ENCODE measurements at regions not wholly inside any gene's neighbourhood (a gene's known extent, or its start where the extent isn't known, plus 50 kb on each side); places are given as distances from the start of the nearest gene placed in this dataset.
A peak's percentile ranks its signal among the peaks of the same experiment; 100 is the strongest.
"Not testable (repeated sequence)": the region's sequence is repeated elsewhere in the genome, so short reads cannot be mapped to it uniquely, and the experiment has no call there.

- TF ChIP-seq POLR2AphosphoS5 (IDR thresholded peaks at IDR 0.05; ENCODE audit: low read depth, low read length) (no peak), POLR2A (IDR thresholded peaks at IDR 0.05; ENCODE audit: low read depth, low read length) (no peak), TAF1 (IDR thresholded peaks at IDR 0.05; ENCODE audit: borderline replicate concordance, low read depth, low read length) (no peak)
- no peak for DNase-seq (ENCODE audit: insufficient read length)
- no peak for FAIRE-seq
Measured at GRCh38 chr1:169031566-169032224, 74.8 kb upstream of the ATP1B1 start.

- DNase-seq (ENCODE audit: insufficient read length) (no peak), FAIRE-seq (no peak)
- TF ChIP-seq TAF1 (IDR thresholded peaks at IDR 0.05; ENCODE audit: borderline replicate concordance, low read depth, low read length): no peak
Measured at GRCh38 chr1:169041366-169041765, 65.1 kb upstream of the ATP1B1 start.

- DNase-seq (ENCODE audit: insufficient read length) (no peak), FAIRE-seq (no peak)
- no peak for TF ChIP-seq POLR2AphosphoS5 (IDR thresholded peaks at IDR 0.05; ENCODE audit: low read depth, low read length)
- TF ChIP-seq POLR2A (IDR thresholded peaks at IDR 0.05; ENCODE audit: low read depth, low read length): no peak
- TF ChIP-seq TAF1 (IDR thresholded peaks at IDR 0.05; ENCODE audit: borderline replicate concordance, low read depth, low read length): no peak
Measured at GRCh38 chr1:169042377-169042776, 64.1 kb upstream of the ATP1B1 start.

- TF ChIP-seq POLR2A (IDR thresholded peaks at IDR 0.05; ENCODE audit: low read depth, low read length): no peak
- TF ChIP-seq POLR2AphosphoS5 (IDR thresholded peaks at IDR 0.05; ENCODE audit: low read depth, low read length): no peak
- TF ChIP-seq TAF1 (IDR thresholded peaks at IDR 0.05; ENCODE audit: borderline replicate concordance, low read depth, low read length): no peak
- peak; percentile 53 for FAIRE-seq
- no peak for DNase-seq (ENCODE audit: insufficient read length)
Measured at GRCh38 chr1:169043823-169044222, 62.7 kb upstream of the ATP1B1 start.

- peak; percentile 97 for FAIRE-seq
- DNase-seq (ENCODE audit: insufficient read length): no peak
- TF ChIP-seq POLR2A (IDR thresholded peaks at IDR 0.05; ENCODE audit: low read depth, low read length): peak; percentile 37; the same call in 1 of the 2 replicates
- TF ChIP-seq POLR2AphosphoS5 (IDR thresholded peaks at IDR 0.05; ENCODE audit: low read depth, low read length): no peak
- TF ChIP-seq TAF1 (IDR thresholded peaks at IDR 0.05; ENCODE audit: borderline replicate concordance, low read depth, low read length): no peak
Measured at GRCh38 chr1:169044296-169044695, 62.2 kb upstream of the ATP1B1 start.

GRCh38 chr1:169044971-169045370 lies 61.5 kb upstream of the ATP1B1 start:
- TF ChIP-seq POLR2A (IDR thresholded peaks at IDR 0.05; ENCODE audit: low read depth, low read length): no peak
- no peak for TF ChIP-seq TAF1 (IDR thresholded peaks at IDR 0.05; ENCODE audit: borderline replicate concordance, low read depth, low read length)
- no peak for TF ChIP-seq POLR2AphosphoS5 (IDR thresholded peaks at IDR 0.05; ENCODE audit: low read depth, low read length)
- DNase-seq (ENCODE audit: insufficient read length) (no peak), FAIRE-seq (peak; percentile 81)

- DNase-seq (ENCODE audit: insufficient read length) (no peak), FAIRE-seq (peak; percentile 38)
- TF ChIP-seq POLR2A (IDR thresholded peaks at IDR 0.05; ENCODE audit: low read depth, low read length): no peak
- TF ChIP-seq POLR2AphosphoS5 (IDR thresholded peaks at IDR 0.05; ENCODE audit: low read depth, low read length): no peak
- TF ChIP-seq TAF1 (IDR thresholded peaks at IDR 0.05; ENCODE audit: borderline replicate concordance, low read depth, low read length): no peak
Measured at GRCh38 chr1:169046671-169047070, 59.8 kb upstream of the ATP1B1 start.

GRCh38 chr1:169047074-169047473 lies 59.4 kb upstream of the ATP1B1 start:
- DNase-seq (ENCODE audit: insufficient read length): no peak
- TF ChIP-seq POLR2A (IDR thresholded peaks at IDR 0.05; ENCODE audit: low read depth, low read length): no peak
- no peak for TF ChIP-seq TAF1 (IDR thresholded peaks at IDR 0.05; ENCODE audit: borderline replicate concordance, low read depth, low read length)
- no peak for TF ChIP-seq POLR2AphosphoS5 (IDR thresholded peaks at IDR 0.05; ENCODE audit: low read depth, low read length)
- FAIRE-seq: peak; percentile 84

- DNase-seq (ENCODE audit: insufficient read length): no peak
- no peak for TF ChIP-seq POLR2AphosphoS5 (IDR thresholded peaks at IDR 0.05; ENCODE audit: low read depth, low read length)
- TF ChIP-seq POLR2A (IDR thresholded peaks at IDR 0.05; ENCODE audit: low read depth, low read length): no peak
- no peak for TF ChIP-seq TAF1 (IDR thresholded peaks at IDR 0.05; ENCODE audit: borderline replicate concordance, low read depth, low read length)
- FAIRE-seq: peak; percentile 58
Measured at GRCh38 chr1:169048043-169048442, 58.4 kb upstream of the ATP1B1 start.

- FAIRE-seq: peak; percentile 36
Measured at GRCh38 chr1:169049258-169049938, 57.1 kb upstream of the ATP1B1 start.

GRCh38 chr1:169051171-169051570 lies 55.3 kb upstream of the ATP1B1 start:
- TF ChIP-seq POLR2A (IDR thresholded peaks at IDR 0.05; ENCODE audit: low read depth, low read length): no peak
- no peak for TF ChIP-seq TAF1 (IDR thresholded peaks at IDR 0.05; ENCODE audit: borderline replicate concordance, low read depth, low read length)
- TF ChIP-seq POLR2AphosphoS5 (IDR thresholded peaks at IDR 0.05; ENCODE audit: low read depth, low read length): no peak
- FAIRE-seq (no peak), DNase-seq (ENCODE audit: insufficient read length) (no peak)

More at GRCh38 chr1:169049258-169049938, 57.1 kb upstream of the ATP1B1 start:
- DNase-seq (ENCODE audit: insufficient read length): no peak
- TF ChIP-seq POLR2A (IDR thresholded peaks at IDR 0.05; ENCODE audit: low read depth, low read length) (no peak), POLR2AphosphoS5 (IDR thresholded peaks at IDR 0.05; ENCODE audit: low read depth, low read length) (no peak), TAF1 (IDR thresholded peaks at IDR 0.05; ENCODE audit: borderline replicate concordance, low read depth, low read length) (no peak)

GRCh38 chr1:169052171-169052570 lies 54.3 kb upstream of the ATP1B1 start:
- FAIRE-seq: not testable (repeated sequence)

More at GRCh38 chr1:169052171-169052570, 54.3 kb upstream of the ATP1B1 start:
- DNase-seq (ENCODE audit: insufficient read length): not testable (repeated sequence)
